Right lobe of liver (tissue), 6 donors: ENCODE measurements at regions not wholly inside any gene's neighbourhood (a gene's known extent, or its start where the extent isn't known, plus 50 kb on each side); places are given as distances from the start of the nearest gene placed in this dataset.

Experiments
- ATAC-seq, 4 donors: fragments of 200-7000 bp; cut with Tn5 transposase; one replicate each; pipeline ENCODE4 v1.9.1; 2020; ENCODE audit warnings: mild to moderate bottlenecking in 4 of 4, moderate library complexity in 4 of 4
- DNase-seq, 3 donors: peaks; one replicate each; pipeline ENCODE4 v3.0.0-alpha.2; 2020
- H3K27ac ChIP-seq, 3 donors: fragments of 200-600 bp; one replicate each; pipeline ENCODE4 v1.8.0; 2022
- H3K27me3 ChIP-seq, 2 donors: fragments of 200-600 bp; one replicate each; pipeline ENCODE4 v1.8.0; 2022
- H3K36me3 ChIP-seq, 4 donors: fragments of 200-600 bp; sonication (generic) in 1 of 4; one replicate each; pipeline versions ENCODE4 v1.5.1 to v1.8.0; 2017 to 2022; ENCODE audit warnings: control low read depth in 1 of 4
- H3K4me1 ChIP-seq, 4 donors: fragments of 200-600 bp; sonication (generic) in 1 of 4; one replicate each; pipeline versions ENCODE4 v1.5.1 to v1.8.0; 2017 to 2022; ENCODE audit warnings: control low read depth in 1 of 4
- H3K4me3 ChIP-seq, 3 donors: fragments of 200-600 bp; one replicate each; pipeline ENCODE4 v1.8.0; 2022
- H3K9me3 ChIP-seq, 4 donors: fragments of 200-600 bp; sonication (generic) in 1 of 4; one replicate each; pipeline versions ENCODE4 v1.5.1 to v1.8.0; 2017 to 2022; ENCODE audit warnings: control low read depth in 1 of 4
- POLR2A ChIP-seq: fragments of 450-650 bp; IDR thresholded peaks from one replicate; pipeline ENCODE4 v1.6.1; 2017; ENCODE audit warnings: antibody characterized with exemption, mild to moderate bottlenecking
- whole genome bisulfite sequencing: methylation state at CpG from one replicate; pipeline ENCODE4 v1.1.6; 2018; ENCODE audit warnings: low coverage, low lambda C conversion rate; ENCODE audit not compliant: insufficient coverage; ENCODE audit errors: missing lambda C conversion rate; 5-methylcytosine and 5-hydroxymethylcytosine counted together
- intact Hi-C, 2 donors: fragments of 100-400 bp; cut with DNase I; formaldehyde crosslinking; loops; one replicate each; pipeline versions ENCODE4 v1.11.2 to v1.14.1; 2022
- TF ChIP-seq, protein P1 (sequence below), 4 donors: fragments of 200-600 bp in 3 of 4; fragments of 450-650 bp in 1 of 4; IDR thresholded peaks; one replicate each; pipeline versions ENCODE4 v1.5.1 to v1.8.0; 2016 to 2022; ENCODE audit warnings: antibody characterized with exemption in 4 of 4, mild to moderate bottlenecking in 2 of 4
- donor health status: DM: no; HTN: yes; CAD: no.
- donor health status: DM: no; HTN: no; CAD: no.
- donor health status: DM: no; HTN: no; CAD: no.
- donor health status: DM: no; HTN: yes; CAD: no.
- donor health status: DM: no; HTN: yes; CAD: no.

DNA sequence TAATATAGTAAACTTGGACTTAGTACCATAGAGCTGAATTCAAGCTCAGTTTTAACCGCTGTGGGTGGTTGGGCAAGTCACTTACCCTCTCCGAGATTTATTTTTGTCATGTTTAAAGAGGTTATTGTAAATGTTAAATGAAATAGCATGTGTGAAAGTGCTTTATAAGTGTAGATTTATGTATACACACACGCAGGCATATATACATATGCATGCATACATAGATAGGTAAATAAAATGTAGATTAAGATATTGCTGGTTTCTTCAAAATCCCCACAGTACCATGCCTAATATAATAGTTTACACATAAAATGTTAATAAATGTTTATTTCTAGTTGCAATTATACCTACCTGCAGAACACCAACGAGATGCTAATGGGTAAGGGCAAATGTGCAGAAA lies 164.5 kb upstream of the EGFLAM start:
- WGBS: 57% methylated on average over 4 of the region's 4 CpGs
- Histone ChIP-seq H3K4me3 (no peak overlapping the region), H3K27me3 (no peaks in the 10 kb centered on the region), H3K9me3 (no peaks in the 10 kb centered on the region), H3K36me3 (no peaks in the 10 kb centered on the region), H3K4me1 (no peaks in the 10 kb centered on the region), H3K27ac (no peak overlapping the region)
- intact Hi-C loops: no loop called here
- ATAC-seq (no peak), DNase-seq (no peak)
- no peak for TF ChIP-seq POLR2A
- TF ChIP-seq, protein P1, sequence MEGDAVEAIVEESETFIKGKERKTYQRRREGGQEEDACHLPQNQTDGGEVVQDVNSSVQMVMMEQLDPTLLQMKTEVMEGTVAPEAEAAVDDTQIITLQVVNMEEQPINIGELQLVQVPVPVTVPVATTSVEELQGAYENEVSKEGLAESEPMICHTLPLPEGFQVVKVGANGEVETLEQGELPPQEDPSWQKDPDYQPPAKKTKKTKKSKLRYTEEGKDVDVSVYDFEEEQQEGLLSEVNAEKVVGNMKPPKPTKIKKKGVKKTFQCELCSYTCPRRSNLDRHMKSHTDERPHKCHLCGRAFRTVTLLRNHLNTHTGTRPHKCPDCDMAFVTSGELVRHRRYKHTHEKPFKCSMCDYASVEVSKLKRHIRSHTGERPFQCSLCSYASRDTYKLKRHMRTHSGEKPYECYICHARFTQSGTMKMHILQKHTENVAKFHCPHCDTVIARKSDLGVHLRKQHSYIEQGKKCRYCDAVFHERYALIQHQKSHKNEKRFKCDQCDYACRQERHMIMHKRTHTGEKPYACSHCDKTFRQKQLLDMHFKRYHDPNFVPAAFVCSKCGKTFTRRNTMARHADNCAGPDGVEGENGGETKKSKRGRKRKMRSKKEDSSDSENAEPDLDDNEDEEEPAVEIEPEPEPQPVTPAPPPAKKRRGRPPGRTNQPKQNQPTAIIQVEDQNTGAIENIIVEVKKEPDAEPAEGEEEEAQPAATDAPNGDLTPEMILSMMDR (IDR thresholded peaks at IDR 0.05): no peak

DNA sequence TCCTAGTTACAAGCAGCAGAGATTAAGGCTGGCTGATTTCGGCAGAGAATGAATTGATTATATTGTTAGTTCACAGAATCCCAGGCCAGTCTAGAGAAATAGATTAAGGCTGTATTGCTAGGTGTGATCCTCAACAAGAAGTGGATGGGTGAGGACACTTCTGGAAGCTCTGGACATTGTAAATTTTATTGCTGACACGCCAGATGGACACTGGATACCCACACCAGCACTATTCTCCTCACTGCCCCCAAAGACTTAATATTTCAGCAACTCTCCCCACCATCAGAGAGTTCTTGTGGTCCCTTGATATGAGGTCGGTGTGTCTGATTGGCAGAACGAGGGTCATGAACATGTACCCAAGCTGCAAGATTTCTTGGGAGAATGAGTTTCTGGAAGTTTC lies 171.6 kb upstream of the EGFLAM start:
- Histone ChIP-seq H3K9me3 (no peaks in the 10 kb centered on the region), H3K27ac (no peak overlapping the region), H3K4me1 (no peaks in the 10 kb centered on the region), H3K36me3 (no peaks in the 10 kb centered on the region), H3K4me3 (no peak overlapping the region), H3K27me3 (no peaks in the 10 kb centered on the region)
- no peak for TF ChIP-seq POLR2A
- TF ChIP-seq, protein P1 (IDR thresholded peaks at IDR 0.05): no peak
- DNase-seq (no peak), ATAC-seq (no peak)
- WGBS: 56% methylated on average over 4 of the region's 4 CpGs
- intact Hi-C loops: no loop called here

DNA sequence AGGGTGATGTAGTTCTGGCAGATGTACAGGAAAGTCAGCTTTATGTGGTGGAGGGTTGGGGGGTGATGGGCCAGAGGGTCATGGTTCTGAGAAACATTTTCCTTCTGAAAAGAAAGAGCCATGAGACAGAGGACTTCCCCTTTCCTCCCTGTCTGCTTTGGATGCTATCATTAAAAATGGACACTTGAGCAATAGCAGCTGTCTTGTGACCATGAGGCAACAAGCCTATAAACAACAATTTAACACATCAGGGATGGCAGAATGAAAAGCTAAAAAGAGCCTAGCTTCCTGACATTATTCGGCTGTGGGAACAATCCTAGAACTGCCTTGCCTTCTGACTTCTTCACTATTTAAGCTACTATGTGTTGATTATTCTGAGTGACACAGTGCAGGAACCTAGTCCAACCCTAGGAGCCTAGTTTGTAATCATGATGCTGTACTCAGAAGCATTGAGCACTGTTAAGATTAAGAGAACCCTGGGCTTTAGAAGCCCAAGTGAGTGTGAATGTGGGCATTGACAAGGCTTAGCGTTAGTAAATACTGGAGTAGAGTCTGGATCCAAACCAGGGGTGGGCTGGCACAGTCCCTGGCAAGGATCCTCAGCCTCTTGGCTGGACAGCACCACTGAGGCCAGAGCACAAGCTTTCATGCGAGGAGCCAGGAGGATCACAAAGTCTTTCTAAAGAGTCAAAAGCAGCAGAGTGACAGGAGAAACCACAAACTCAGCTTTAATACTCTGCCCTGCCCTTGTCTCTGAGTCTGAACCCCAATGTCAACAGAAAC lies 178.5 kb upstream of the EGFLAM start:
- no peaks in the 10 kb centered on the region for H3K9me3 ChIP-seq
- no peaks in the 10 kb centered on the region for H3K36me3 ChIP-seq
- H3K4me3 ChIP-seq: no peak overlapping the region
- H3K4me1 ChIP-seq: no peaks in the 10 kb centered on the region
- TF ChIP-seq, protein P1 (IDR thresholded peaks at IDR 0.05): no peak
- TF ChIP-seq POLR2A: no peak
- DNase-seq (no peak), ATAC-seq (no peak)
- WGBS: 51% methylated on average over 3 of the region's 3 CpGs
- H3K27me3 ChIP-seq: no peaks in the 10 kb centered on the region
- intact Hi-C loops: no loop called here
- H3K27ac ChIP-seq: no peak overlapping the region

DNA sequence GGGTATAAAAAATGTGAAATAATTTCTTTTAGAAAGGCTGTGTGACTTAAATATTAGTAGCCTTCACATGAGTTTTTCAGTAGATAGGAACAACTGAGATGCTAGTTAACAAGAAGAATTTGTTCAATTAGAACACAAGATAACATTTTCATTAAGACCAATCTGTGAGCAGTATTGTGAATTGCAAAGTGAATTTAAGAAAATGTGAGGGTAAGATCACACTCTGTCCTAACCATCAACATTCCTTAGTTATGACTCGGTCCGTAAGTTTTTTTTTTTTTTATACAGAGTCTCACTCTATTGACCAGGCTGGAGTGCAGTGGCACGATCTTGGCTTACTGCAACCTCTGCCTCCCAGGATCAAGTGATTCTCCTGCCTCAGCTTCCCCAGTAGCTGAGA lies 180.2 kb upstream of the EGFLAM start:
- Histone ChIP-seq H3K36me3 (no peaks in the 10 kb centered on the region), H3K9me3 (no peaks in the 10 kb centered on the region), H3K4me3 (no peak overlapping the region), H3K27me3 (no peaks in the 10 kb centered on the region), H3K27ac (no peak overlapping the region), H3K4me1 (no peaks in the 10 kb centered on the region)
- TF ChIP-seq, protein P1 (IDR thresholded peaks at IDR 0.05): no peak
- no peak for TF ChIP-seq POLR2A
- intact Hi-C loops: no loop called here
- 74% methylated on average over 3 of the region's 3 CpGs for WGBS
- ATAC-seq (no peak), DNase-seq (no peak)
